CD4-positive, CD25-positive, alpha-beta regulatory T cell (primary cell): ENCODE measurements at regions not wholly inside any gene's neighbourhood (a gene's known extent, or its start where the extent isn't known, plus 50 kb on each side); places are given as distances from the start of the nearest gene placed in this dataset.

Experiments used
- ATAC-seq, 2 donors: fragments of 150-1000 bp; cut with Tn5 transposase; one replicate each; pipeline ENCODE4 v1.10.0; 2021; ENCODE audit warnings: low read depth in 2 of 2, moderate number of reproducible peaks in 2 of 2, moderate library complexity in 1 of 2
- DNase-seq, 3 donors: peaks; one replicate each; pipeline versions ENCODE4 v3.0.0 to v3.0.0-alpha.2; 2012 to 2022; ENCODE audit warnings: mixed read lengths in 1 of 3
- H3K27ac ChIP-seq: one replicate; pipeline ENCODE4 v1.7.0; 2013; ENCODE audit warnings: mild to moderate bottlenecking, low read length; ENCODE audit not compliant: insufficient read depth, poor library complexity, severe bottlenecking
- H3K27me3 ChIP-seq: one replicate; pipeline ENCODE4 v1.7.0; 2013; ENCODE audit warnings: low read length; ENCODE audit not compliant: control insufficient read depth, insufficient read depth
- H3K36me3 ChIP-seq: one replicate; pipeline ENCODE4 v1.7.0; 2013; ENCODE audit warnings: mild to moderate bottlenecking, low read length, moderate library complexity; ENCODE audit not compliant: control insufficient read depth, insufficient read depth
- H3K4me1 ChIP-seq: 2 replicates; pipeline ENCODE4 v1.7.0; 2013; ENCODE audit warnings: mild to moderate bottlenecking, low read length; ENCODE audit not compliant: insufficient read depth, control insufficient read depth, poor library complexity, severe bottlenecking
- H3K4me3 ChIP-seq: one replicate; pipeline ENCODE4 v1.7.0; 2013; ENCODE audit warnings: low read depth, mild to moderate bottlenecking, low read length, moderate library complexity
- H3K9me3 ChIP-seq, 2 experiments: 1 replicate in 1 of 2; 2 replicates in 1 of 2; pipeline ENCODE4 v1.7.0; 2013; ENCODE audit warnings: low read length in 2 of 2, mild to moderate bottlenecking in 1 of 2, moderate library complexity in 1 of 2; ENCODE audit not compliant: control insufficient read depth in 2 of 2
- H3K27ac Mint-ChIP-seq, 3 donors: one replicate each; pipeline ENCODE4 v1.8.0; 2020 to 2022; ENCODE audit warnings: mild to moderate bottlenecking in 3 of 3, mixed read lengths in 3 of 3, moderate library complexity in 2 of 3
- H3K27me3 Mint-ChIP-seq: one replicate; pipeline ENCODE4 v1.8.0; 2022; ENCODE audit warnings: mild to moderate bottlenecking, mixed read lengths
- H3K36me3 Mint-ChIP-seq: one replicate; pipeline ENCODE4 v1.8.0; 2020; ENCODE audit warnings: mixed read lengths
- H3K4me1 Mint-ChIP-seq, 4 donors: one replicate each; pipeline ENCODE4 v1.8.0; 2020 to 2022; ENCODE audit warnings: mixed read lengths in 4 of 4, mild to moderate bottlenecking in 1 of 4
- H3K4me3 Mint-ChIP-seq, 4 donors: one replicate each; pipeline ENCODE4 v1.8.0; 2020 to 2022; ENCODE audit warnings: mild to moderate bottlenecking in 4 of 4, mixed read lengths in 4 of 4, moderate library complexity in 3 of 4
- H3K9me3 Mint-ChIP-seq, 7 donors: one replicate each; pipeline ENCODE4 v1.8.0; 2020 to 2022; ENCODE audit warnings: mixed read lengths in 7 of 7, mild to moderate bottlenecking in 3 of 7, moderate library complexity in 2 of 7

GRCh38 chr2:107669335-107669734, 157.4 kb upstream of the RGPD4 start:
- no peak for ATAC-seq
- no peaks in the 10 kb centered on the region for H3K27me3 Mint-ChIP-seq
- no peak overlapping the region for H3K4me3 Mint-ChIP-seq

GRCh38 chr2:107681936-107682335, 144.8 kb upstream of the RGPD4 start:
- H3K27ac ChIP-seq: no peak overlapping the region
- no peak for DNase-seq
- H3K9me3 ChIP-seq: no peaks in the 10 kb centered on the region
- no peak for ATAC-seq
- no peaks in the 10 kb centered on the region for H3K36me3 ChIP-seq
- H3K4me3 ChIP-seq: no peak overlapping the region
- no peak overlapping the region for H3K4me3 Mint-ChIP-seq
- no peaks in the 10 kb centered on the region for H3K27me3 ChIP-seq
- H3K27ac Mint-ChIP-seq: no peak overlapping the region
- H3K4me1 ChIP-seq: no peaks in the 10 kb centered on the region
- H3K27me3 Mint-ChIP-seq: no peaks in the 10 kb centered on the region
- H3K9me3 Mint-ChIP-seq: peaks cover 0 to 5% (median 0%) of the 10 kb centered on the region in 7 donors
- H3K4me1 Mint-ChIP-seq: no peaks in the 10 kb centered on the region
- H3K36me3 Mint-ChIP-seq: no peaks in the 10 kb centered on the region

More at GRCh38 chr2:107669335-107669734, 157.4 kb upstream of the RGPD4 start:
- no peak overlapping the region for H3K27ac ChIP-seq
- no peaks in the 10 kb centered on the region for H3K36me3 ChIP-seq
- H3K27me3 ChIP-seq: no peaks in the 10 kb centered on the region
- H3K9me3 Mint-ChIP-seq: peaks cover 0 to 13% (median 5%) of the 10 kb centered on the region in 7 donors
- no peaks in the 10 kb centered on the region for H3K4me1 Mint-ChIP-seq
- H3K4me3 ChIP-seq: no peak overlapping the region
- H3K4me1 ChIP-seq: no peaks in the 10 kb centered on the region
- peaks cover 0 to 5% of the 10 kb centered on the region in 2 experiments for H3K9me3 ChIP-seq
- no peak for DNase-seq
- no peak overlapping the region for H3K27ac Mint-ChIP-seq
- no peaks in the 10 kb centered on the region for H3K36me3 Mint-ChIP-seq

GRCh38 chr2:107684421-107684820, 142.3 kb upstream of the RGPD4 start:
- H3K4me1 Mint-ChIP-seq: no peaks in the 10 kb centered on the region
- H3K36me3 ChIP-seq: no peaks in the 10 kb centered on the region

GRCh38 chr2:107685421-107685986, 141.2 kb upstream of the RGPD4 start:
- no peak overlapping the region for H3K4me3 Mint-ChIP-seq
- H3K27me3 Mint-ChIP-seq: no peaks in the 10 kb centered on the region
- H3K9me3 Mint-ChIP-seq: peaks cover 0 to 2% (median 0%) of the 10 kb centered on the region in 7 donors
- H3K27ac ChIP-seq: no peak overlapping the region
- no peaks in the 10 kb centered on the region for H3K4me1 ChIP-seq
- H3K4me3 ChIP-seq: no peak overlapping the region
- DNase-seq (no peak), ATAC-seq (no peak)
- H3K36me3 Mint-ChIP-seq: no peaks in the 10 kb centered on the region
- no peaks in the 10 kb centered on the region for H3K9me3 ChIP-seq
- no peaks in the 10 kb centered on the region for H3K4me1 Mint-ChIP-seq
- H3K36me3 ChIP-seq: no peaks in the 10 kb centered on the region
- no peaks in the 10 kb centered on the region for H3K27me3 ChIP-seq
- no peak overlapping the region for H3K27ac Mint-ChIP-seq

More at GRCh38 chr2:107684421-107684820, 142.3 kb upstream of the RGPD4 start:
- no peak overlapping the region for H3K4me3 ChIP-seq
- H3K36me3 Mint-ChIP-seq: no peaks in the 10 kb centered on the region
- H3K27ac ChIP-seq: no peak overlapping the region
- H3K27me3 Mint-ChIP-seq: no peaks in the 10 kb centered on the region
- no peak for DNase-seq
- no peaks in the 10 kb centered on the region for H3K4me1 ChIP-seq
- H3K9me3 ChIP-seq: no peaks in the 10 kb centered on the region
- H3K27ac Mint-ChIP-seq: no peak overlapping the region
- peaks cover 0 to 2% (median 0%) of the 10 kb centered on the region in 7 donors for H3K9me3 Mint-ChIP-seq
- H3K4me3 Mint-ChIP-seq: no peak overlapping the region
- ATAC-seq: no peak
- no peaks in the 10 kb centered on the region for H3K27me3 ChIP-seq

GRCh38 chr2:107687073-107687472, 139.6 kb upstream of the RGPD4 start:
- Mint-ChIP-seq H3K9me3 (peaks cover 0 to 2% (median 0%) of the 10 kb centered on the region in 7 donors), H3K27ac (no peak overlapping the region), H3K4me1 (no peaks in the 10 kb centered on the region), H3K36me3 (no peaks in the 10 kb centered on the region), H3K4me3 (no peak overlapping the region), H3K27me3 (no peaks in the 10 kb centered on the region)
- no peaks in the 10 kb centered on the region for H3K36me3 ChIP-seq
- H3K27me3 ChIP-seq: no peaks in the 10 kb centered on the region
- no peaks in the 10 kb centered on the region for H3K9me3 ChIP-seq
- no peak overlapping the region for H3K27ac ChIP-seq
- ATAC-seq: no peak
- no peak overlapping the region for H3K4me3 ChIP-seq
- no peak for DNase-seq
- H3K4me1 ChIP-seq: no peaks in the 10 kb centered on the region

- Mint-ChIP-seq H3K4me1 (no peaks in the 10 kb centered on the region), H3K9me3 (peaks cover 0 to 2% (median 0%) of the 10 kb centered on the region in 7 donors), H3K36me3 (no peaks in the 10 kb centered on the region), H3K27ac (no peak overlapping the region), H3K27me3 (no peaks in the 10 kb centered on the region), H3K4me3 (no peak overlapping the region)
- Histone ChIP-seq H3K27me3 (no peaks in the 10 kb centered on the region), H3K9me3 (no peaks in the 10 kb centered on the region), H3K36me3 (no peaks in the 10 kb centered on the region), H3K4me3 (no peak overlapping the region), H3K4me1 (no peaks in the 10 kb centered on the region), H3K27ac (no peak overlapping the region)
- DNase-seq: no peak
- no peak for ATAC-seq
Measured at GRCh38 chr2:107688135-107688534, 138.6 kb upstream of the RGPD4 start.

GRCh38 chr2:107693604-107694003, 133.1 kb upstream of the RGPD4 start:
- no peak for ATAC-seq
- H3K4me3 Mint-ChIP-seq: no peak overlapping the region
- no peak overlapping the region for H3K27ac Mint-ChIP-seq

GRCh38 chr2:107694667-107695066, 132.0 kb upstream of the RGPD4 start:
- peaks cover 5% of the 10 kb centered on the region for H3K27me3 Mint-ChIP-seq
- no peaks in the 10 kb centered on the region for H3K36me3 ChIP-seq

More at GRCh38 chr2:107693604-107694003, 133.1 kb upstream of the RGPD4 start:
- Histone ChIP-seq H3K4me3 (no peak overlapping the region), H3K36me3 (no peaks in the 10 kb centered on the region), H3K27ac (no peak overlapping the region), H3K9me3 (no peaks in the 10 kb centered on the region), H3K27me3 (no peaks in the 10 kb centered on the region), H3K4me1 (no peaks in the 10 kb centered on the region)
- no peak for DNase-seq
- Mint-ChIP-seq H3K27me3 (peaks cover 5% of the 10 kb centered on the region), H3K9me3 (peaks cover 0 to 5% (median 0%) of the 10 kb centered on the region in 7 donors), H3K36me3 (no peaks in the 10 kb centered on the region), H3K4me1 (no peaks in the 10 kb centered on the region)

More at GRCh38 chr2:107694667-107695066, 132.0 kb upstream of the RGPD4 start:
- ATAC-seq (no peak), DNase-seq (no peak)
- Histone ChIP-seq H3K27me3 (no peaks in the 10 kb centered on the region), H3K4me3 (no peak overlapping the region), H3K9me3 (no peaks in the 10 kb centered on the region), H3K4me1 (no peaks in the 10 kb centered on the region), H3K27ac (no peak overlapping the region)
- peaks cover 0 to 3% (median 0%) of the 10 kb centered on the region in 7 donors for H3K9me3 Mint-ChIP-seq
- no peaks in the 10 kb centered on the region for H3K36me3 Mint-ChIP-seq
- H3K4me1 Mint-ChIP-seq: no peaks in the 10 kb centered on the region
- H3K4me3 Mint-ChIP-seq: no peak overlapping the region
- H3K27ac Mint-ChIP-seq: peak overlapping the region in 1 of 3 donors; percentile 7
